ENCODE measurements at regions not wholly inside any gene's neighbourhood (a gene's known extent, or its start where the extent isn't known, plus 50 kb on each side); places are given as distances from the start of the nearest gene placed in this dataset.

DNA sequence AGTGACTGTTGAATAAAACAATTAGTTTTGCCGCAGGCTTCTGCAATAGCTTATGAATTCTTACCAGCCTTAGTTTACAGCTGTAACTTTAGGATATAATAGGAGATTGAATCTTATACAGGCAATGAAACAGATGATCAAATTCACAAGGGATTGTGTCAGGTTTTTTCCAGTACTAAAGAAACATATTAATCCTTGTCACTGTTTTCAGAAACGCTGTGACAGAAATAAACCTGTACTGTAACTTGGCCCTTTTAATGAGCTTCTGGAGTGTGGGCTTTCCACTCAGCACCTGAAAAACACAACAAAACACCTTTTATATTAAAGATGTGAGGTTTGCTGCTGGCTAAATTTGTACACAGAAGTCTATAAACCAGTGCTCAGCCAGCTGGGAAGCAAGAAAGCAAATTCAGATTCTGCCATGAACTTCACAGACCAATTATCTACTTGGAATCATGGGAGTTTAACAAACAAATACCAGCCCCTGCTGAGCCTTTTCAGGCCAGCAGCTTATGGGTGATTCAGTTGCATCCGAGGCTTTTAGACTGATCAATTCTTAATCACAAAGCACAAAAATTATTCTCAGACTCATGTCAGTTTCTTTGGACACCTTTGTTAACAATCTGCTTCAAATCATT, 109.5 kb downstream of the FOXG1 start (continued):
- TF ChIP-seq, protein P1, sequence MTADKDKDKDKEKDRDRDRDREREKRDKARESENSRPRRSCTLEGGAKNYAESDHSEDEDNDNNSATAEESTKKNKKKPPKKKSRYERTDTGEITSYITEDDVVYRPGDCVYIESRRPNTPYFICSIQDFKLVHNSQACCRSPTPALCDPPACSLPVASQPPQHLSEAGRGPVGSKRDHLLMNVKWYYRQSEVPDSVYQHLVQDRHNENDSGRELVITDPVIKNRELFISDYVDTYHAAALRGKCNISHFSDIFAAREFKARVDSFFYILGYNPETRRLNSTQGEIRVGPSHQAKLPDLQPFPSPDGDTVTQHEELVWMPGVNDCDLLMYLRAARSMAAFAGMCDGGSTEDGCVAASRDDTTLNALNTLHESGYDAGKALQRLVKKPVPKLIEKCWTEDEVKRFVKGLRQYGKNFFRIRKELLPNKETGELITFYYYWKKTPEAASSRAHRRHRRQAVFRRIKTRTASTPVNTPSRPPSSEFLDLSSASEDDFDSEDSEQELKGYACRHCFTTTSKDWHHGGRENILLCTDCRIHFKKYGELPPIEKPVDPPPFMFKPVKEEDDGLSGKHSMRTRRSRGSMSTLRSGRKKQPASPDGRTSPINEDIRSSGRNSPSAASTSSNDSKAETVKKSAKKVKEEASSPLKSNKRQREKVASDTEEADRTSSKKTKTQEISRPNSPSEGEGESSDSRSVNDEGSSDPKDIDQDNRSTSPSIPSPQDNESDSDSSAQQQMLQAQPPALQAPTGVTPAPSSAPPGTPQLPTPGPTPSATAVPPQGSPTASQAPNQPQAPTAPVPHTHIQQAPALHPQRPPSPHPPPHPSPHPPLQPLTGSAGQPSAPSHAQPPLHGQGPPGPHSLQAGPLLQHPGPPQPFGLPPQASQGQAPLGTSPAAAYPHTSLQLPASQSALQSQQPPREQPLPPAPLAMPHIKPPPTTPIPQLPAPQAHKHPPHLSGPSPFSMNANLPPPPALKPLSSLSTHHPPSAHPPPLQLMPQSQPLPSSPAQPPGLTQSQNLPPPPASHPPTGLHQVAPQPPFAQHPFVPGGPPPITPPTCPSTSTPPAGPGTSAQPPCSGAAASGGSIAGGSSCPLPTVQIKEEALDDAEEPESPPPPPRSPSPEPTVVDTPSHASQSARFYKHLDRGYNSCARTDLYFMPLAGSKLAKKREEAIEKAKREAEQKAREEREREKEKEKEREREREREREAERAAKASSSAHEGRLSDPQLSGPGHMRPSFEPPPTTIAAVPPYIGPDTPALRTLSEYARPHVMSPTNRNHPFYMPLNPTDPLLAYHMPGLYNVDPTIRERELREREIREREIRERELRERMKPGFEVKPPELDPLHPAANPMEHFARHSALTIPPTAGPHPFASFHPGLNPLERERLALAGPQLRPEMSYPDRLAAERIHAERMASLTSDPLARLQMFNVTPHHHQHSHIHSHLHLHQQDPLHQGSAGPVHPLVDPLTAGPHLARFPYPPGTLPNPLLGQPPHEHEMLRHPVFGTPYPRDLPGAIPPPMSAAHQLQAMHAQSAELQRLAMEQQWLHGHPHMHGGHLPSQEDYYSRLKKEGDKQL (CRISPR knock-in tag; IDR thresholded peaks at IDR 0.05; ENCODE audit: borderline replicate concordance): no peak
- TF ChIP-seq, protein P2, sequence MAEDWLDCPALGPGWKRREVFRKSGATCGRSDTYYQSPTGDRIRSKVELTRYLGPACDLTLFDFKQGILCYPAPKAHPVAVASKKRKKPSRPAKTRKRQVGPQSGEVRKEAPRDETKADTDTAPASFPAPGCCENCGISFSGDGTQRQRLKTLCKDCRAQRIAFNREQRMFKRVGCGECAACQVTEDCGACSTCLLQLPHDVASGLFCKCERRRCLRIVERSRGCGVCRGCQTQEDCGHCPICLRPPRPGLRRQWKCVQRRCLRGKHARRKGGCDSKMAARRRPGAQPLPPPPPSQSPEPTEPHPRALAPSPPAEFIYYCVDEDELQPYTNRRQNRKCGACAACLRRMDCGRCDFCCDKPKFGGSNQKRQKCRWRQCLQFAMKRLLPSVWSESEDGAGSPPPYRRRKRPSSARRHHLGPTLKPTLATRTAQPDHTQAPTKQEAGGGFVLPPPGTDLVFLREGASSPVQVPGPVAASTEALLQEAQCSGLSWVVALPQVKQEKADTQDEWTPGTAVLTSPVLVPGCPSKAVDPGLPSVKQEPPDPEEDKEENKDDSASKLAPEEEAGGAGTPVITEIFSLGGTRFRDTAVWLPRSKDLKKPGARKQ (CRISPR knock-in tag; IDR thresholded peaks at IDR 0.05): no peak
- no peak for TF ChIP-seq NELFE (IDR thresholded peaks at IDR 0.05; ENCODE audit: insufficient read depth, insufficient read length)
